ENCODE measurements at regions not wholly inside any gene's neighbourhood (a gene's known extent, or its start where the extent isn't known, plus 50 kb on each side); places are given as distances from the start of the nearest gene placed in this dataset.

DNA sequence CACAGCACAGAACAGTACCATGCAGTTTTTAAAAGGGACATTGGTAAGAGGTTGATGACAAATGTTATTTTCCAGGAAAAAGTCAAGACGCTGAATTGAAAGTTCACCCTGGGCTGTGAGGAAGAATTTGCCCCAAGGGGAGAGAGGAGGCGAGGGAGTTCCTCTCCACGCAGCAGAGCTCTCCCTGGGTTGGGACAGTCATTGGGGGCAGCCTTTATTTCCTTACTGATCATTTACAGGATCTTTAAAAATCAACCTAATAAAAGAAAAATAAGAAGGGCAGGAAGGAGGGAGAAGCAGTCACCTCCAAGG is 49.9 kb upstream of the WNT7B start:
- H3K27me3 ChIP-seq (ENCODE audit: control insufficient read depth, low read length), result peaks cover 26% of the 10 kb centered on the region
- H3K36me3 ChIP-seq (ENCODE audit: control insufficient read depth, low read length), result no peaks in the 10 kb centered on the region
- H3K27ac ChIP-seq (ENCODE audit: low read depth, low read length), result no peak overlapping the region
- H3K79me2 ChIP-seq (ENCODE audit: control insufficient read depth, low read length), result no peaks in the 10 kb centered on the region
- no peaks in the 10 kb centered on the region for H3F3A ChIP-seq (ENCODE audit: control insufficient read depth, insufficient read depth)
- no peaks in the 10 kb centered on the region for H3K4me1 ChIP-seq (ENCODE audit: control insufficient read depth, low read length)
- TF ChIP-seq EZH2phosphoT487 (IDR thresholded peaks at IDR 0.05; ENCODE audit: borderline replicate concordance, low read length) (no peak), CTCF (IDR thresholded peaks at IDR 0.05; ENCODE audit: low read depth, low read length, poor library complexity, severe bottlenecking) (no peak)
- no peaks in the 10 kb centered on the region for H3K9me2 ChIP-seq (replicated peaks; ENCODE audit: control insufficient read depth, low read length)
- H3K4me3 ChIP-seq (ENCODE audit: low read length), result no peak overlapping the region
- no peaks in the 10 kb centered on the region for H4K20me1 ChIP-seq (ENCODE audit: control insufficient read depth, insufficient read depth, low read depth, low read length)
- H3K4me2 ChIP-seq (ENCODE audit: low read length), result no peak overlapping the region
- no peaks in the 10 kb centered on the region for H3K9me3 ChIP-seq (ENCODE audit: control insufficient read depth, insufficient read depth, low read length)

DNA sequence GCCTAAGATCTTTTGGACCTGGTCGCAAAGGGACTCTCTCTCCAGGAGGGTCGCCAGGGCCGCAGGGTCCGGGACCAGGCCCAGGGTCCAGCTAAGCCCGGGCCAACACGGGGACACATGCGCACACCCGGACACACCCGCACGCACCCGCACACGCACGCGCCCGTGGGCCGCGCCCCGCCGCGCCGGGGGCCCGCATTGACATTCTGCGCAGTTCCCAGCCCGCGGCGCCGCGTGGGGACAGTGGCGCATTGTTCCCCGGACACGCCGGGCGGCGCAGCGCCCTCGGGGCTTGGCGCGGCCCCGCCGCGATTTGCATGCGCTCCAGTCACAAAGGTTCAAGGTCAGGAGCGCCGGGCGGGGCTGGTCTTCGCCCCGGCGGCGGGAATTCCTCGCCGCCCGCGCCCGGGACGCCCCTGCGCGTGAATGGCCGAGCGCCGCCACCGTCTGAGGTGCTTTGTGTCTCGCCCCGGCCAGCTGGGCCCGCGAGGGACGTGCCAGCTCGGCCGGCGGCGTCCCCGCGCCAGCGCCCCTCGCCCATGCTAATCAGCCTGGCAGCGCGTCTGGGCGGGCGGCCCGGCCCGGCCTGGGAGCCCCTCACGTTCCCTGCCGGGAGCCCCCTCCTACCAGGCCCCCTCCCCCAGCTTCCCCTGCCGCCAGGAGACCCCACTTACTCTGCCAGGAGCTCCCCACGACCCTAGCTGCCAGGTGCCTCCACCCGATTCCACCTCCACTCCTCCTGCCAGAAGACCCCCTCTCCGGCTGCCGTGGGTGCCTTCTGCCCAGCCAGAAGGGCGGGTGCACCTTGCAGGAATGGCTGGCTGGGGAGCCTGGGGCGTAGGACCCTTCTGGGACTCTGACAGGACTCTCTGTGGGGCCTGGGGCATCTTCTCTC is 50.5 kb upstream of the WNT7B start:
- Histone ChIP-seq H3K4me1 (ENCODE audit: control insufficient read depth, low read length) (no peaks in the 10 kb centered on the region), H3K27ac (ENCODE audit: low read depth, low read length) (no peak overlapping the region), H3K79me2 (ENCODE audit: control insufficient read depth, low read length) (no peaks in the 10 kb centered on the region), H3K9me2 (replicated peaks; ENCODE audit: control insufficient read depth, low read length) (no peaks in the 10 kb centered on the region), H3F3A (ENCODE audit: control insufficient read depth, insufficient read depth) (no peaks in the 10 kb centered on the region), H3K9me3 (ENCODE audit: control insufficient read depth, insufficient read depth, low read length) (no peaks in the 10 kb centered on the region), H3K36me3 (ENCODE audit: control insufficient read depth, low read length) (no peaks in the 10 kb centered on the region), H3K4me3 (ENCODE audit: low read length) (no peak overlapping the region), H3K27me3 (ENCODE audit: control insufficient read depth, low read length) (peaks cover 26% of the 10 kb centered on the region), H4K20me1 (ENCODE audit: control insufficient read depth, insufficient read depth, low read depth, low read length) (no peaks in the 10 kb centered on the region), H3K4me2 (ENCODE audit: low read length) (no peak overlapping the region)
- TF ChIP-seq CTCF (IDR thresholded peaks at IDR 0.05; ENCODE audit: low read depth, low read length, poor library complexity, severe bottlenecking) (no peak), EZH2phosphoT487 (IDR thresholded peaks at IDR 0.05; ENCODE audit: borderline replicate concordance, low read length) (no peak)

DNA sequence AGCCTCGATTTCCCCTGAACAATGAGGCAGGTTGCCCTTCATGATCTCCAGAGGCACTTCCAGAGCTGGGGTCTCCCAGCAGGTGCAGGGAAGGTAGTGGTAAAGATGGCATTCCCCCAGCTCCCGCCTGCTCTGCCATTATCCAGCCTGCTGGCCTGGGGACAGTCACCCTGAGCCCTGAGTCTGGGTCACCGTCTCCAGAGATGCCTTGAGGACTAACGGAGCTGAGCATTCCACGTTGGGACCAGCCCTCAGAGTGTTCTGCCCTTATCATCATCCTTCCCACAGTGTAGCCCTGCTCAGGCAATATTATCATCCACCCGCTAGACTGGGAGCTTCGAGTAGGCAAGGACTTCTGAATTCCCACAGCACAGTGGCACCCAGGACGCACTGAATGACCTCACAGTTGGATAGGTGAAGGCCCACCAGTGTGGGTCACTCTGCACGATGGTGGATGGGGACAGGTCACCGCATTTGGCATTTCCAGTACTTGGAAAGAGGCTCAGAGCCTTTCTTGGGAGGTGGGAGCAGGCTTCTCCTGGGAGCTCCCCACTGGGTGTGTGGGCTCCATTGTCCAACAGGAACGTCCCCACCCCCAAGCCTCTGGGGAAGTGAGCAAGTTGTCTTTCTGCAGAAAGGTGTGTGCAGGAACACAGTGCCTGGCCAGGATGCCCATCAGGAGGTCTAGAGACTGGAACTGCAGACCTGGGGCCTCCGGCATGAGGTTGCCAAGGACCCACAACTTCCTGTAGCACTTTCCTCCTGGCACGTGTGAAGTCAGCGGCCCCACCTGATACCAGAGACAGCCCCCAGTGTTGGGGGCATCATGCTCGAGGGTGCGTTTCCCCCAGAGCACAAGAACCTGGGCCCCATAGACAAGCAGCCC is 51.4 kb upstream of the WNT7B start:
- no peaks in the 10 kb centered on the region for H3K36me3 ChIP-seq (ENCODE audit: control insufficient read depth, low read length)
- H3K27ac ChIP-seq (ENCODE audit: low read depth, low read length), result no peak overlapping the region

More for the DNA sequence above, 51.4 kb upstream of the WNT7B start:
- H3K4me1 ChIP-seq (ENCODE audit: control insufficient read depth, low read length), result no peaks in the 10 kb centered on the region
- no peaks in the 10 kb centered on the region for H4K20me1 ChIP-seq (ENCODE audit: control insufficient read depth, insufficient read depth, low read depth, low read length)
- no peaks in the 10 kb centered on the region for H3K9me3 ChIP-seq (ENCODE audit: control insufficient read depth, insufficient read depth, low read length)
- no peaks in the 10 kb centered on the region for H3K79me2 ChIP-seq (ENCODE audit: control insufficient read depth, low read length)
- H3F3A ChIP-seq (ENCODE audit: control insufficient read depth, insufficient read depth), result peaks cover 2% of the 10 kb centered on the region; the same call in 1 of the 2 replicates
- no peak overlapping the region for H3K4me3 ChIP-seq (ENCODE audit: low read length)
- no peaks in the 10 kb centered on the region for H3K9me2 ChIP-seq (replicated peaks; ENCODE audit: control insufficient read depth, low read length)
- H3K4me2 ChIP-seq (ENCODE audit: low read length), result no peak overlapping the region
- H3K27me3 ChIP-seq (ENCODE audit: control insufficient read depth, low read length), result peaks cover 26% of the 10 kb centered on the region
- no peak for TF ChIP-seq EZH2phosphoT487 (IDR thresholded peaks at IDR 0.05; ENCODE audit: borderline replicate concordance, low read length)
- TF ChIP-seq CTCF (IDR thresholded peaks at IDR 0.05; ENCODE audit: low read depth, low read length, poor library complexity, severe bottlenecking), result no peak
